Lower lobe of right lung (tissue), 2 donors: ENCODE measurements at regions not wholly inside any gene's neighbourhood (a gene's known extent, or its start where the extent isn't known, plus 50 kb on each side); places are given as distances from the start of the nearest gene placed in this dataset.

ENCODE experiments used
- ATAC-seq, 2 donors: fragments of 200-7000 bp; cut with Tn5 transposase; one replicate each; pipeline ENCODE4 v1.9.1; 2020 to 2022; ENCODE audit warnings: mild to moderate bottlenecking in 2 of 2, moderate library complexity in 2 of 2
- DNase-seq: peaks from one replicate; pipeline ENCODE4 v3.0.0-alpha.2; 2020
- H3K27ac ChIP-seq: fragments of 200-600 bp; one replicate; pipeline ENCODE4 v1.8.0; 2022
- H3K27me3 ChIP-seq: fragments of 200-600 bp; one replicate; pipeline ENCODE4 v1.8.0; 2022; ENCODE audit warnings: low read depth
- H3K36me3 ChIP-seq: fragments of 200-600 bp; one replicate; pipeline ENCODE4 v1.8.0; 2022; ENCODE audit warnings: mild to moderate bottlenecking
- H3K4me1 ChIP-seq: fragments of 200-600 bp; one replicate; pipeline ENCODE4 v1.8.0; 2022
- H3K4me3 ChIP-seq: fragments of 200-600 bp; one replicate; pipeline ENCODE4 v1.8.0; 2022; ENCODE audit warnings: mild to moderate bottlenecking
- H3K9me3 ChIP-seq: fragments of 200-600 bp; one replicate; pipeline ENCODE4 v1.8.0; 2022
- CTCF ChIP-seq: fragments of 200-600 bp; IDR thresholded peaks from one replicate; pipeline ENCODE4 v1.8.0; 2022; ENCODE audit warnings: antibody characterized with exemption, mild to moderate bottlenecking
- intact Hi-C: fragments of 100-400 bp; cut with DNase I; formaldehyde crosslinking; loops from one replicate; pipeline ENCODE4 v1.11.0; 2022
- donor health status: DM: no; HTN: yes; CAD: no; lungs with severe emphysema.

- Histone ChIP-seq H3K4me1 (no peaks in the 10 kb centered on the region), H3K4me3 (no peak overlapping the region), H3K27me3 (no peaks in the 10 kb centered on the region), H3K27ac (no peak overlapping the region), H3K9me3 (no peaks in the 10 kb centered on the region), H3K36me3 (no peaks in the 10 kb centered on the region)
- intact Hi-C loops, result no loop called here
- ATAC-seq (no peak), DNase-seq (no peak)
- TF ChIP-seq CTCF, result no peak
Measured at GRCh38 chr6:156060013-156060412, 604.4 kb upstream of the NOX3 start.

- intact Hi-C loops, result no loop called here
- DNase-seq (no peak), ATAC-seq (no peak)
Measured at GRCh38 chr6:156058356-156058755, 602.7 kb upstream of the NOX3 start.

GRCh38 chr6:156057869-156058268, 602.2 kb upstream of the NOX3 start:
- H3K36me3 ChIP-seq, result no peaks in the 10 kb centered on the region
- H3K27me3 ChIP-seq, result no peaks in the 10 kb centered on the region
- no peaks in the 10 kb centered on the region for H3K9me3 ChIP-seq
- H3K4me1 ChIP-seq, result no peaks in the 10 kb centered on the region
- ATAC-seq (no peak), DNase-seq (no peak)
- H3K27ac ChIP-seq, result no peak overlapping the region
- no peak overlapping the region for H3K4me3 ChIP-seq
- TF ChIP-seq CTCF, result no peak
- intact Hi-C loops, result no loop called here

More at GRCh38 chr6:156058356-156058755, 602.7 kb upstream of the NOX3 start:
- Histone ChIP-seq H3K27me3 (no peaks in the 10 kb centered on the region), H3K9me3 (no peaks in the 10 kb centered on the region), H3K36me3 (no peaks in the 10 kb centered on the region), H3K4me3 (no peak overlapping the region), H3K4me1 (no peaks in the 10 kb centered on the region), H3K27ac (no peak overlapping the region)
- no peak for TF ChIP-seq CTCF

- DNase-seq, result no peak
- Histone ChIP-seq H3K4me3 (no peak overlapping the region), H3K4me1 (no peaks in the 10 kb centered on the region), H3K9me3 (no peaks in the 10 kb centered on the region), H3K27ac (no peak overlapping the region), H3K27me3 (no peaks in the 10 kb centered on the region), H3K36me3 (no peaks in the 10 kb centered on the region)
- ATAC-seq, result no peak
- no peak for TF ChIP-seq CTCF
- intact Hi-C loops, result no loop called here
Measured at GRCh38 chr6:156056085-156056484, 600.4 kb upstream of the NOX3 start.

- DNase-seq, result no peak
- H3K27me3 ChIP-seq, result no peaks in the 10 kb centered on the region
- TF ChIP-seq CTCF, result no peak
- H3K4me1 ChIP-seq, result no peaks in the 10 kb centered on the region
- H3K36me3 ChIP-seq, result no peaks in the 10 kb centered on the region
- H3K4me3 ChIP-seq, result no peak overlapping the region
- H3K27ac ChIP-seq, result no peak overlapping the region
- intact Hi-C loops, result no loop called here
- ATAC-seq, result no peak
- no peaks in the 10 kb centered on the region for H3K9me3 ChIP-seq
Measured at GRCh38 chr6:156053626-156054025, 598.0 kb upstream of the NOX3 start.

- Histone ChIP-seq H3K4me3 (no peak overlapping the region), H3K9me3 (no peaks in the 10 kb centered on the region), H3K27me3 (no peaks in the 10 kb centered on the region), H3K4me1 (peaks cover 3% of the 10 kb centered on the region), H3K27ac (no peak overlapping the region), H3K36me3 (no peaks in the 10 kb centered on the region)
- TF ChIP-seq CTCF, result no peak
- no peak for ATAC-seq
- no peak for DNase-seq
- intact Hi-C loops, result no loop called here
Measured at GRCh38 chr6:156046841-156047449, 591.3 kb upstream of the NOX3 start.
